Thymus (tissue), 11 donors: ENCODE measurements at regions not wholly inside any gene's neighbourhood (a gene's known extent, or its start where the extent isn't known, plus 50 kb on each side); places are given as distances from the start of the nearest gene placed in this dataset.
"Not testable (repeated sequence)": the region's sequence is repeated elsewhere in the genome, so short reads cannot be mapped to it uniquely, and the experiment has no call there.

Source experiments
- DNase-seq, 9 donors: peaks; one replicate each; pipeline ENCODE4 v3.0.0-alpha.2; 2013; ENCODE audit warnings: low spot score in 9 of 9, low read depth in 6 of 9, missing footprints in 1 of 9
- H3K27ac ChIP-seq, 2 donors: one replicate each; pipeline ENCODE4 v1.5.1; 2013; ENCODE audit warnings: control low read depth in 1 of 2, low read depth in 1 of 2, low read length in 1 of 2, mild to moderate bottlenecking in 1 of 2, moderate library complexity in 1 of 2
- H3K27me3 ChIP-seq, 2 donors: one replicate each; pipeline ENCODE4 v1.5.1; 2013; ENCODE audit warnings: low read length in 1 of 2; ENCODE audit not compliant: control insufficient read depth in 2 of 2, insufficient read depth in 1 of 2
- H3K36me3 ChIP-seq, 2 donors: one replicate each; pipeline ENCODE4 v1.5.1; 2013; ENCODE audit warnings: low read length in 1 of 2, mild to moderate bottlenecking in 1 of 2, moderate library complexity in 1 of 2; ENCODE audit not compliant: control insufficient read depth in 2 of 2, insufficient read depth in 2 of 2
- H3K4me1 ChIP-seq, 2 donors: one replicate each; pipeline ENCODE4 v1.5.1; 2013; ENCODE audit warnings: low read length in 2 of 2; ENCODE audit not compliant: control insufficient read depth in 2 of 2, insufficient read depth in 2 of 2
- H3K4me3 ChIP-seq, 2 donors: one replicate each; pipeline ENCODE4 v1.5.1; 2013; ENCODE audit warnings: low read length in 2 of 2, control low read depth in 1 of 2, mild to moderate bottlenecking in 1 of 2
- H3K9me3 ChIP-seq, 2 donors: one replicate each; pipeline ENCODE4 v1.5.1; 2013; ENCODE audit warnings: low read length in 1 of 2, mild to moderate bottlenecking in 1 of 2; ENCODE audit not compliant: control insufficient read depth in 2 of 2, insufficient read depth in 1 of 2
- WGBS: extraction: QIAGEN DNeasy Blood & Tissue Kit; methylation state at CpG from one replicate; pipeline ENCODE4 v1.1.7; 2013; 5-methylcytosine and 5-hydroxymethylcytosine counted together
- donor health status: healthy.

- Histone ChIP-seq H3K9me3 (no peaks in the 10 kb centered on the region), H3K27ac (no peak overlapping the region), H3K27me3 (no peaks in the 10 kb centered on the region), H3K4me3 (no peak overlapping the region), H3K36me3 (no peaks in the 10 kb centered on the region), H3K4me1 (no peaks in the 10 kb centered on the region)
- no peak for DNase-seq
Measured at GRCh38 chr5:24162343-24162742, 482.4 kb downstream of the CDH10 start.

DNA sequence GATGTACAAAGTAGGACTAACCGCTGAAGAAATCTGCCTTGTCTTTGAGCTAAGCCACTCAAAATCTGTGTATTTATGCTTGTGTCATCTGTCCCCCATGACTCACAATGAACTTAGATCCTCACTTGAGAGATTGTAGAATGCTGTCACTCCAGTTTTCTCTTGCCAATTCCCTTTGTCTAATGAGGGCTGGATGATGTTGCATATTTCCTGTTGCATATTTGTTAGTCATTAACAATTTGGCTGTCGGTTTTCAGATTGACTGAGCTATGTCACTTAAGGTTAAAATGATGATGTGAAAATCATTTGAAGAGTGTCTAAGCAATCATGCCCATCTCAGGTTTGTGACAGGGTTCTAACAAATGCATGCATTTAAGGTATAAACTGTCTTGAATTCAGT lies 481.7 kb downstream of the CDH10 start:
- 92% methylated on average over 2 of the region's 2 CpGs for WGBS
- no peak for DNase-seq
- H3K4me1 ChIP-seq, result no peaks in the 10 kb centered on the region
- no peaks in the 10 kb centered on the region for H3K27me3 ChIP-seq
- H3K27ac ChIP-seq, result no peak overlapping the region
- H3K4me3 ChIP-seq, result no peak overlapping the region
- H3K36me3 ChIP-seq, result no peaks in the 10 kb centered on the region
- no peaks in the 10 kb centered on the region for H3K9me3 ChIP-seq

DNA sequence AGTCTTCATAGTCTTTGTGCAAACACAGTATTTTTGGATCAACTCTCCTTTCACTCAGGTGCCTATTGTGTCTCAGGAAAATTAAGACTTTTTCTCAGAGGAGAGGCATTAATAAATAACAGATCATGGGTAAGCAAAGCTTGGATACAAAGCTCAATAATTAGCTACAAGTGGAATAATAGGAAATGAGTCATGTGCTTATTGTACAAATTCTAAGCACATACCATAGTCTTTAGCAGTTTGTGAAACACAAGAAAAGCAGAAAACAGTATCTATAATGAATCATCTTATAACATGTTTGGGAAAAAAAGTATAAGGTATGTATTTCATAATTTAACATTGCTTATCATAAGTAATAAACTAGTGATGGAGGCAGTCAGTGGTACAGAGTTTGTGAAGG lies 477.0 kb downstream of the CDH10 start:
- no peak for DNase-seq
- Histone ChIP-seq H3K27ac (no peak overlapping the region), H3K27me3 (no peaks in the 10 kb centered on the region)

GRCh38 chr5:24170026-24170425 lies 474.8 kb downstream of the CDH10 start:
- Histone ChIP-seq H3K9me3 (peaks cover 0 to 10% of the 10 kb centered on the region in 2 donors), H3K4me1 (no peaks in the 10 kb centered on the region), H3K27ac (no peak overlapping the region), H3K27me3 (no peaks in the 10 kb centered on the region), H3K36me3 (no peaks in the 10 kb centered on the region), H3K4me3 (no peak overlapping the region)
- 94% methylated on average over 16 of the region's 16 CpGs for WGBS
- no peak for DNase-seq

More for the DNA sequence above, 477.0 kb downstream of the CDH10 start:
- Histone ChIP-seq H3K9me3 (peaks cover 0 to 7% of the 10 kb centered on the region in 2 donors), H3K36me3 (no peaks in the 10 kb centered on the region), H3K4me1 (no peaks in the 10 kb centered on the region), H3K4me3 (no peak overlapping the region)

- H3K27ac ChIP-seq, H3K36me3 ChIP-seq, H3K4me3 ChIP-seq, H3K9me3 ChIP-seq, H3K27me3 ChIP-seq, DNase-seq, H3K4me1 ChIP-seq: not testable (repeated sequence)
- 86% methylated on average over 2 of the region's 2 CpGs for WGBS
Measured at GRCh38 chr5:24170930-24171329, 473.8 kb downstream of the CDH10 start.

- Histone ChIP-seq H3K9me3 (peaks cover 0 to 3% of the 10 kb centered on the region in 2 donors), H3K27ac (no peak overlapping the region), H3K4me3 (no peak overlapping the region), H3K36me3 (no peaks in the 10 kb centered on the region), H3K4me1 (no peaks in the 10 kb centered on the region), H3K27me3 (no peaks in the 10 kb centered on the region)
- DNase-seq, result no peak
- 92% methylated on average over 4 of the region's 4 CpGs for WGBS
Measured at GRCh38 chr5:24177821-24178220, 467.0 kb downstream of the CDH10 start.

- H3K4me1 ChIP-seq, result no peaks in the 10 kb centered on the region
- no peaks in the 10 kb centered on the region for H3K27me3 ChIP-seq
- no peak overlapping the region for H3K27ac ChIP-seq
- H3K36me3 ChIP-seq, result no peaks in the 10 kb centered on the region
- no peak for DNase-seq
- H3K9me3 ChIP-seq, result no peaks in the 10 kb centered on the region
- no peak overlapping the region for H3K4me3 ChIP-seq
- 92% methylated on average over 2 of the region's 2 CpGs for WGBS
Measured at GRCh38 chr5:24183981-24184380, 460.8 kb downstream of the CDH10 start.

DNA sequence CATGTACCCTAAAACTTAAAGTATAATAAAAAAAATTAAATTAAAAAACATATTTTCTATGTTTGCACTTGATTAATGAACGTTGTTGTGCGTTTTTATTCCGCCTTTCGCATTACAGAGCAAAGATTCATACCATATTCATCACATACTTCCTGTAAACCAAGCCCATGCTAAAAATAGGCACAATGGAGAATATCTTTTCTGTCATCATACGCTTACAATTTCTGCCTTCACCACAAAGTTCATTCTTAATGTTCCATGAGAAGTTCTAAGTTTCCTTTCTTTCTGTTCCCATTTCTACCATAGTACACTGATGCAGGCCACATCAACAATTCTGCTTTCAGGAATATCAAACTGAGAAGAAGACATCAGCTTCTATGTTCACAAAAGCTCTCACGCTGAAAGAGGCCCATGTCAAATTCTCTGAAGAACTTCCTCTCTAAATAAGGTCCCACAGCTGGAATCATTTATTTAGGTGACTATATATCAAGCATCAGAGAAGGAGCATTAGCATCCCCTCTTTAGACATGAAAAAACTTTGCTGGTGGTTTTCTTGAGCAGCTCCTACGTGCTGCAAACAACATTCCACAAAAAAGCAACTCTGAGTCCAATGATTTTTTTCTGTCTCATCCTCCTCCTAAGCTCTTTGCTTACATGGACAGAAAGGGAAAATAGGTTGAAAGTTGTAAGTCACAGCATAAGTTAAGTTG lies 456.4 kb downstream of the CDH10 start:
- H3K4me1 ChIP-seq, result no peaks in the 10 kb centered on the region
- WGBS, result 89% methylated on average over 7 of the region's 7 CpGs
- no peaks in the 10 kb centered on the region for H3K9me3 ChIP-seq
- H3K27me3 ChIP-seq, result no peaks in the 10 kb centered on the region
- H3K4me3 ChIP-seq, result no peak overlapping the region
- H3K36me3 ChIP-seq, result no peaks in the 10 kb centered on the region
- H3K27ac ChIP-seq, result no peak overlapping the region
- no peak for DNase-seq

DNA sequence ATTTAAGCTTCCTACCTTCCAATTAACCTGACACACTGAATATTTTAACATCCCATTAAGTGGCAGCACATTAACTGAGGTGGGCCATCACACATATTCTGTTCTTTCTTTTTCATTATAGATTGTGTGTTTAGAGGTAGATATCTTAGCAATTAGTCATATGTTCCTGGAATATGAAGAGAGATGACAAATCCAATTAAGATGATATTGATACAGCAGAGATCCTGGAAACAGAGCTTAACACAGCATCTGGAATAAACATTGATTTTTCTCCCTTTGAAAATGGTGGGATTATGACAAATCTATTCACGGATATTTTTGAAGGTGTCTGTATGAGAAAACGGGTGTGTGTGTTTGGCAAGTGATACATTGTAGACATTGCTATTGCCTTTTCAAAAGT lies 448.0 kb downstream of the CDH10 start:
- DNase-seq, result no peak
- H3K27ac ChIP-seq, result no peak overlapping the region

More for the DNA sequence above, 448.0 kb downstream of the CDH10 start:
- Histone ChIP-seq H3K4me1 (no peaks in the 10 kb centered on the region), H3K36me3 (no peaks in the 10 kb centered on the region), H3K4me3 (no peak overlapping the region), H3K27me3 (no peaks in the 10 kb centered on the region), H3K9me3 (no peaks in the 10 kb centered on the region)
- WGBS, result 93% methylated on average over 2 of the region's 2 CpGs
